ENCODE measurements at regions not wholly inside any gene's neighbourhood (a gene's known extent, or its start where the extent isn't known, plus 50 kb on each side); places are given as distances from the start of the nearest gene placed in this dataset.
"Not testable (repeated sequence)": the region's sequence is repeated elsewhere in the genome, so short reads cannot be mapped to it uniquely, and the experiment has no call there.

GRCh38 chr21:10325546-10325945, 195.8 kb upstream of the TPTE start:
- H3K36me3 Mint-ChIP-seq; H3K27ac ChIP-seq (ENCODE audit: low read depth in 1 of 2, low read length in 2 of 2); H3K36me3 ChIP-seq (replicated peaks in 1 of 2; ENCODE audit: control insufficient read depth in 1 of 2, insufficient read depth in 2 of 2, low read length in 2 of 2); H3K4me2 ChIP-seq (replicated peaks; ENCODE audit: extremely low read depth, low read length, poor library complexity, severe bottlenecking); H3K4me1 ChIP-seq (ENCODE audit: control insufficient read depth in 1 of 2, insufficient read depth in 2 of 2, low read length in 2 of 2); H3K4me1 Mint-ChIP-seq; H3K9ac ChIP-seq (ENCODE audit: insufficient read depth, low read length, poor library complexity, severe bottlenecking); H3K27me3 ChIP-seq (ENCODE audit: control insufficient read depth in 2 of 2, insufficient read depth in 2 of 2, low read length in 2 of 2); H3K4me3 Mint-ChIP-seq; intact Hi-C loops (cut with micrococcal nuclease); H3K27ac Mint-ChIP-seq; H3K79me2 ChIP-seq (ENCODE audit: insufficient read depth, low read length); H2AFZ ChIP-seq (ENCODE audit: insufficient read depth, low read depth, low read length, poor library complexity, severe bottlenecking); H4K20me1 ChIP-seq (ENCODE audit: insufficient read depth, low read length); H3K4me3 ChIP-seq (replicated peaks in 1 of 3; ENCODE audit: low read depth in 2 of 3, low read length in 3 of 3); H3K27me3 Mint-ChIP-seq (ENCODE audit: low read depth in 3 of 3): not testable (repeated sequence)
- peaks cover 12 to 43% (median 35%) of the 10 kb centered on the region in 7 donors for H3K9me3 Mint-ChIP-seq
- 45% methylated on average over 5 of the region's 5 CpGs for WGBS (ENCODE audit: insufficient coverage)
- DNase-seq = peak in 2 of 3 donors; percentile 68 to 87
- H3K9me3 ChIP-seq (replicated peaks in 1 of 2; ENCODE audit: control insufficient read depth in 1 of 2, insufficient read depth in 1 of 2, low read length in 2 of 2) = peaks cover 25 to 48% of the 10 kb centered on the region in 2 donors

- H3K9me3 Mint-ChIP-seq = peaks cover 15 to 49% (median 41%) of the 10 kb centered on the region in 7 donors
- H4K20me1 ChIP-seq (ENCODE audit: insufficient read depth, low read length); H3K27me3 Mint-ChIP-seq (ENCODE audit: low read depth in 3 of 3); H2AFZ ChIP-seq (ENCODE audit: insufficient read depth, low read depth, low read length, poor library complexity, severe bottlenecking); H3K36me3 Mint-ChIP-seq; H3K27me3 ChIP-seq (ENCODE audit: control insufficient read depth in 2 of 2, insufficient read depth in 2 of 2, low read length in 2 of 2); H3K9ac ChIP-seq (ENCODE audit: insufficient read depth, low read length, poor library complexity, severe bottlenecking); DNase-seq; H3K36me3 ChIP-seq (replicated peaks in 1 of 2; ENCODE audit: control insufficient read depth in 1 of 2, insufficient read depth in 2 of 2, low read length in 2 of 2); intact Hi-C loops (cut with micrococcal nuclease); H3K4me3 ChIP-seq (replicated peaks in 1 of 3; ENCODE audit: low read depth in 2 of 3, low read length in 3 of 3); H3K27ac ChIP-seq (ENCODE audit: low read depth in 1 of 2, low read length in 2 of 2); H3K4me3 Mint-ChIP-seq; H3K4me1 Mint-ChIP-seq; H3K4me1 ChIP-seq (ENCODE audit: control insufficient read depth in 1 of 2, insufficient read depth in 2 of 2, low read length in 2 of 2); H3K27ac Mint-ChIP-seq; H3K79me2 ChIP-seq (ENCODE audit: insufficient read depth, low read length); H3K4me2 ChIP-seq (replicated peaks; ENCODE audit: extremely low read depth, low read length, poor library complexity, severe bottlenecking): not testable (repeated sequence)
- WGBS (ENCODE audit: insufficient coverage) = 86% methylated on average over 2 of the region's 2 CpGs
- H3K9me3 ChIP-seq (replicated peaks in 1 of 2; ENCODE audit: control insufficient read depth in 1 of 2, insufficient read depth in 1 of 2, low read length in 2 of 2) = peaks cover 31 to 54% of the 10 kb centered on the region in 2 donors
Observed at GRCh38 chr21:10326146-10326545, 195.2 kb upstream of the TPTE start.

GRCh38 chr21:10328646-10329045, 192.7 kb upstream of the TPTE start:
- H3K9ac ChIP-seq (ENCODE audit: insufficient read depth, low read length, poor library complexity, severe bottlenecking); H3K4me1 ChIP-seq (ENCODE audit: control insufficient read depth in 1 of 2, insufficient read depth in 2 of 2, low read length in 2 of 2); H3K27me3 Mint-ChIP-seq (ENCODE audit: low read depth in 3 of 3); intact Hi-C loops (cut with micrococcal nuclease); H4K20me1 ChIP-seq (ENCODE audit: insufficient read depth, low read length); H3K36me3 Mint-ChIP-seq; H3K36me3 ChIP-seq (replicated peaks in 1 of 2; ENCODE audit: control insufficient read depth in 1 of 2, insufficient read depth in 2 of 2, low read length in 2 of 2); H3K4me1 Mint-ChIP-seq; DNase-seq; H3K79me2 ChIP-seq (ENCODE audit: insufficient read depth, low read length); H3K27ac ChIP-seq (ENCODE audit: low read depth in 1 of 2, low read length in 2 of 2); H3K4me3 ChIP-seq (replicated peaks in 1 of 3; ENCODE audit: low read depth in 2 of 3, low read length in 3 of 3); H3K27ac Mint-ChIP-seq; H3K4me2 ChIP-seq (replicated peaks; ENCODE audit: extremely low read depth, low read length, poor library complexity, severe bottlenecking); H2AFZ ChIP-seq (ENCODE audit: insufficient read depth, low read depth, low read length, poor library complexity, severe bottlenecking); H3K27me3 ChIP-seq (ENCODE audit: control insufficient read depth in 2 of 2, insufficient read depth in 2 of 2, low read length in 2 of 2); H3K4me3 Mint-ChIP-seq: not testable (repeated sequence)
- WGBS (ENCODE audit: insufficient coverage) = 59% methylated on average over 4 of the region's 6 CpGs
- H3K9me3 ChIP-seq (replicated peaks in 1 of 2; ENCODE audit: control insufficient read depth in 1 of 2, insufficient read depth in 1 of 2, low read length in 2 of 2) = peaks cover 40 to 72% of the 10 kb centered on the region in 2 donors
- H3K9me3 Mint-ChIP-seq = peaks cover 15 to 57% (median 48%) of the 10 kb centered on the region in 7 donors

- H3K27ac Mint-ChIP-seq; H3K36me3 Mint-ChIP-seq; H3K4me2 ChIP-seq (replicated peaks; ENCODE audit: extremely low read depth, low read length, poor library complexity, severe bottlenecking); H3K27me3 ChIP-seq (ENCODE audit: control insufficient read depth in 2 of 2, insufficient read depth in 2 of 2, low read length in 2 of 2); H4K20me1 ChIP-seq (ENCODE audit: insufficient read depth, low read length); H2AFZ ChIP-seq (ENCODE audit: insufficient read depth, low read depth, low read length, poor library complexity, severe bottlenecking); H3K27ac ChIP-seq (ENCODE audit: low read depth in 1 of 2, low read length in 2 of 2); H3K27me3 Mint-ChIP-seq (ENCODE audit: low read depth in 3 of 3); H3K4me3 Mint-ChIP-seq; H3K4me1 ChIP-seq (ENCODE audit: control insufficient read depth in 1 of 2, insufficient read depth in 2 of 2, low read length in 2 of 2); intact Hi-C loops (cut with micrococcal nuclease); H3K36me3 ChIP-seq (replicated peaks in 1 of 2; ENCODE audit: control insufficient read depth in 1 of 2, insufficient read depth in 2 of 2, low read length in 2 of 2); H3K4me1 Mint-ChIP-seq; H3K79me2 ChIP-seq (ENCODE audit: insufficient read depth, low read length); H3K9ac ChIP-seq (ENCODE audit: insufficient read depth, low read length, poor library complexity, severe bottlenecking); DNase-seq; H3K4me3 ChIP-seq (replicated peaks in 1 of 3; ENCODE audit: low read depth in 2 of 3, low read length in 3 of 3): not testable (repeated sequence)
- H3K9me3 ChIP-seq (replicated peaks in 1 of 2; ENCODE audit: control insufficient read depth in 1 of 2, insufficient read depth in 1 of 2, low read length in 2 of 2) = peaks cover 36 to 70% of the 10 kb centered on the region in 2 donors
- WGBS (ENCODE audit: insufficient coverage) = 76% methylated on average over 10 of the region's 10 CpGs
- peaks cover 14 to 59% (median 46%) of the 10 kb centered on the region in 7 donors for H3K9me3 Mint-ChIP-seq
Observed at GRCh38 chr21:10330641-10331119, 190.7 kb upstream of the TPTE start.
